Lung (tissue), 11 donors: ENCODE measurements at regions not wholly inside any gene's neighbourhood (a gene's known extent, or its start where the extent isn't known, plus 50 kb on each side); places are given as distances from the start of the nearest gene placed in this dataset.

Source experiments
- ATAC-seq: fragments of 200-7000 bp; cut with Tn5 transposase; one replicate; pipeline ENCODE4 v1.9.1; 2020; ENCODE audit warnings: moderate number of reproducible peaks; ENCODE audit not compliant: insufficient read depth, low FRiP score
- DNase-seq, 3 donors: peaks; one replicate each; pipeline ENCODE4 v3.0.0-alpha.2; 2013 to 2017
- H3K27ac ChIP-seq, 2 donors: one replicate each; pipeline ENCODE4 v1.5.1; 2013; ENCODE audit warnings: mild to moderate bottlenecking in 2 of 2, moderate library complexity in 2 of 2, control low read depth in 1 of 2, inconsistent platforms in 1 of 2, low read depth in 1 of 2, low read length in 1 of 2
- H3K27me3 ChIP-seq, 3 donors: one replicate each; pipeline ENCODE4 v1.5.1; 2013; ENCODE audit warnings: low read length in 2 of 3; ENCODE audit not compliant: control insufficient read depth in 3 of 3, insufficient read depth in 3 of 3
- H3K36me3 ChIP-seq, 4 donors: one replicate each; pipeline ENCODE4 v1.5.1; 2013; ENCODE audit warnings: low read length in 4 of 4, mild to moderate bottlenecking in 1 of 4, moderate library complexity in 1 of 4; ENCODE audit not compliant: control insufficient read depth in 4 of 4, insufficient read depth in 4 of 4
- H3K4me1 ChIP-seq, 5 donors: one replicate each; pipeline ENCODE4 v1.5.1; 2013; ENCODE audit warnings: low read length in 5 of 5, mild to moderate bottlenecking in 2 of 5, moderate library complexity in 1 of 5; ENCODE audit not compliant: control insufficient read depth in 5 of 5, insufficient read depth in 5 of 5
- H3K4me3 ChIP-seq: one replicate; pipeline ENCODE4 v1.5.1; 2013; ENCODE audit warnings: mild to moderate bottlenecking, control low read depth, moderate library complexity
- H3K9ac ChIP-seq, 2 donors: one replicate each; pipeline ENCODE4 v1.5.1; 2013; ENCODE audit warnings: low read length in 2 of 2, control low read depth in 1 of 2; ENCODE audit not compliant: insufficient read depth in 1 of 2
- H3K9me3 ChIP-seq, 4 donors: one replicate each; pipeline ENCODE4 v1.5.1; 2013; ENCODE audit warnings: low read length in 3 of 4, mild to moderate bottlenecking in 1 of 4, moderate library complexity in 1 of 4; ENCODE audit not compliant: control insufficient read depth in 4 of 4, insufficient read depth in 3 of 4
- CTCF ChIP-seq: IDR thresholded peaks from 2 replicates; pipeline ENCODE4 v1.5.1; 2012; ENCODE audit warnings: mild to moderate bottlenecking; ENCODE audit errors: control extremely low read depth, extremely low read depth
- WGBS, 2 donors: extraction: QIAGEN DNeasy Blood & Tissue Kit; methylation state at CpG; one replicate each; pipeline ENCODE4 v1.1.7; 2013; 5-methylcytosine and 5-hydroxymethylcytosine counted together
- donor health status: control.
- donor health status: control.
- donor health status: Bipolar disorder and iron deficiency.
- donor health status: healthy.
- donor health status: DM: yes; HTN: yes; CAD: no.

GRCh38 chr5:74296685-74297408 lies 343.7 kb downstream of the ENC1 start:
- Histone ChIP-seq H3K27ac (no peak overlapping the region), H3K4me3 (no peak overlapping the region), H3K27me3 (no peaks in the 10 kb centered on the region), H3K4me1 (peaks cover 3 to 44% (median 4%) of the 10 kb centered on the region in 5 donors), H3K9ac (peak overlapping the region in 1 of 2 donors; percentile 30), H3K36me3 (no peaks in the 10 kb centered on the region), H3K9me3 (no peaks in the 10 kb centered on the region)
- ATAC-seq: no peak
- WGBS, 2 donors: 50 to 56% methylated on average over 9 of the region's 9 CpGs
- no peak for TF ChIP-seq CTCF
- peak; percentile 90 to 96 (median 94) for DNase-seq

- TF ChIP-seq CTCF: no peak
- 89 to 94% methylated on average over 2 of the region's 2 CpGs for WGBS, 2 donors
- ATAC-seq: no peak
- Histone ChIP-seq H3K27ac (no peak overlapping the region), H3K4me3 (no peak overlapping the region), H3K9me3 (no peaks in the 10 kb centered on the region), H3K36me3 (no peaks in the 10 kb centered on the region), H3K4me1 (peaks cover 3 to 44% (median 4%) of the 10 kb centered on the region in 5 donors), H3K27me3 (no peaks in the 10 kb centered on the region), H3K9ac (no peak overlapping the region)
- DNase-seq: no peak
Observed at GRCh38 chr5:74295676-74296075, 344.9 kb downstream of the ENC1 start.

GRCh38 chr5:74295141-74295540 lies 345.4 kb downstream of the ENC1 start:
- no peaks in the 10 kb centered on the region for H3K9me3 ChIP-seq
- no peak for TF ChIP-seq CTCF
- 92 to 95% methylated on average over 3 of the region's 3 CpGs for WGBS, 2 donors
- no peak overlapping the region for H3K27ac ChIP-seq
- ATAC-seq (no peak), DNase-seq (no peak)
- no peaks in the 10 kb centered on the region for H3K27me3 ChIP-seq
- H3K9ac ChIP-seq: no peak overlapping the region
- no peaks in the 10 kb centered on the region for H3K36me3 ChIP-seq
- H3K4me1 ChIP-seq: peaks cover 3 to 44% (median 4%) of the 10 kb centered on the region in 5 donors
- no peak overlapping the region for H3K4me3 ChIP-seq

GRCh38 chr5:74294231-74294705 lies 346.3 kb downstream of the ENC1 start:
- Histone ChIP-seq H3K9me3 (no peaks in the 10 kb centered on the region), H3K27me3 (no peaks in the 10 kb centered on the region), H3K36me3 (no peaks in the 10 kb centered on the region), H3K27ac (no peak overlapping the region), H3K9ac (no peak overlapping the region), H3K4me3 (no peak overlapping the region), H3K4me1 (peaks cover 3 to 46% (median 4%) of the 10 kb centered on the region in 5 donors)
- ATAC-seq (no peak), DNase-seq (no peak)
- TF ChIP-seq CTCF: no peak
- 51 to 52% methylated on average over 6 of the region's 6 CpGs for WGBS, 2 donors
